ENCODE measurements at regions not wholly inside any gene's neighbourhood (a gene's known extent, or its start where the extent isn't known, plus 50 kb on each side); places are given as distances from the start of the nearest gene placed in this dataset.

DNA sequence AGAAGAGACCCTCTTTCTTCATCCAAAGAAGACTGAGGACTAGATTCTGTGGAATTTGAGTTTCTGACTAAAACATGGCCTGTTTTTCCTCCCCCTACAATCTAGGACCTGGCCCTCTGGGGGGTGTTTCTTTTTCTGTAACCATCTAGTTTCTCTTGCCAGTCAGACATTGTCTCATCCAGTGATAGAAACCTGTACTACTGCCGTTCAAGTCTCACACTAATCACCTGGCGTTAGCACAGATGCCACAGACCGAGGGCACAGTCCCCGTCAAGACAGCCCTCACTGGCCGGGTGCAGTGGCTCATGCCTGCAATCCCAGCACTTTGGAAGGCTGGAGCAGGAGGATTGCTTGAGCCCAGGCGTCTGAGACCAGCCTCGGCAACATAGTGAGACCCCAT is 126.9 kb upstream of the NDUFV2 start:
- H3K36me3 ChIP-seq (ENCODE audit: insufficient read depth, low read length): no peaks in the 10 kb centered on the region
- H3F3A ChIP-seq (ENCODE audit: low read depth): no peaks in the 10 kb centered on the region
- H3K9ac ChIP-seq (ENCODE audit: low read depth, low read length, poor library complexity, severe bottlenecking): no peak overlapping the region
- no peaks in the 10 kb centered on the region for H3K27me3 ChIP-seq (ENCODE audit: insufficient read depth, low read length, poor library complexity, severe bottlenecking)
- no peak overlapping the region for H3K4me3 ChIP-seq (ENCODE audit: low read length, poor library complexity, severe bottlenecking)
- TF ChIP-seq EZH2phosphoT487 (IDR thresholded peaks at IDR 0.05; ENCODE audit: borderline replicate concordance): no peak
- TF ChIP-seq, protein P1, sequence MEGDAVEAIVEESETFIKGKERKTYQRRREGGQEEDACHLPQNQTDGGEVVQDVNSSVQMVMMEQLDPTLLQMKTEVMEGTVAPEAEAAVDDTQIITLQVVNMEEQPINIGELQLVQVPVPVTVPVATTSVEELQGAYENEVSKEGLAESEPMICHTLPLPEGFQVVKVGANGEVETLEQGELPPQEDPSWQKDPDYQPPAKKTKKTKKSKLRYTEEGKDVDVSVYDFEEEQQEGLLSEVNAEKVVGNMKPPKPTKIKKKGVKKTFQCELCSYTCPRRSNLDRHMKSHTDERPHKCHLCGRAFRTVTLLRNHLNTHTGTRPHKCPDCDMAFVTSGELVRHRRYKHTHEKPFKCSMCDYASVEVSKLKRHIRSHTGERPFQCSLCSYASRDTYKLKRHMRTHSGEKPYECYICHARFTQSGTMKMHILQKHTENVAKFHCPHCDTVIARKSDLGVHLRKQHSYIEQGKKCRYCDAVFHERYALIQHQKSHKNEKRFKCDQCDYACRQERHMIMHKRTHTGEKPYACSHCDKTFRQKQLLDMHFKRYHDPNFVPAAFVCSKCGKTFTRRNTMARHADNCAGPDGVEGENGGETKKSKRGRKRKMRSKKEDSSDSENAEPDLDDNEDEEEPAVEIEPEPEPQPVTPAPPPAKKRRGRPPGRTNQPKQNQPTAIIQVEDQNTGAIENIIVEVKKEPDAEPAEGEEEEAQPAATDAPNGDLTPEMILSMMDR (conservative IDR thresholded peaks at IDR 0.05; ENCODE audit: low read length): no peak
- no peaks in the 10 kb centered on the region for H3K9me2 ChIP-seq (replicated peaks; ENCODE audit: low read depth, low read length)
- H3K79me2 ChIP-seq (ENCODE audit: insufficient read depth, low read length): no peaks in the 10 kb centered on the region
- H3K9me3 ChIP-seq (ENCODE audit: insufficient read depth, low read depth, low read length): no peaks in the 10 kb centered on the region
- no peaks in the 10 kb centered on the region for H4K20me1 ChIP-seq (ENCODE audit: insufficient read depth, low read length, poor library complexity, severe bottlenecking)
- H3K4me1 ChIP-seq (ENCODE audit: insufficient read depth, low read length, poor library complexity, severe bottlenecking): no peaks in the 10 kb centered on the region
- no peak overlapping the region for H3K4me2 ChIP-seq (ENCODE audit: low read depth, low read length, poor library complexity, severe bottlenecking)
- H2AFZ ChIP-seq (ENCODE audit: low read length): no peak overlapping the region

DNA sequence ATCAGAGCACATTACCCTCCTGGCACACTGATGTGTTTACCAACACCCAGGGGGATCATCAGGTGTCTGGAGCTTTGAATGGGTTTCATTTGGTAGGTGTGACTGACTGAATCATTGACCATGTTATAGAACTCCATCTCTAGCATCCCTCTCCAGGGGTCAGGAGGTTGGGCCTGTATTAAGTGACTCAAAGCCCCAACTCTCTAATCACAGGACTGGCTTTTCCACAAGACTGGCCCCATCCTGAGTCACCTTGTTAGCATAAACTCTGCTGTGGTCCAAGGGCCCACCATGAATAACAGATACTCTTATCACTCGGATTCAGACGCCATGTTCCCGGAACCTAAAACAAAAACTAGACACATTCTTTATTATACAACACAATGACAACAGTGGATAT is 125.9 kb upstream of the NDUFV2 start:
- Histone ChIP-seq H3K27me3 (ENCODE audit: insufficient read depth, low read length, poor library complexity, severe bottlenecking) (no peaks in the 10 kb centered on the region), H3K36me3 (ENCODE audit: insufficient read depth, low read length) (no peaks in the 10 kb centered on the region), H3K4me2 (ENCODE audit: low read depth, low read length, poor library complexity, severe bottlenecking) (no peak overlapping the region), H3K4me3 (ENCODE audit: low read length, poor library complexity, severe bottlenecking) (no peak overlapping the region), H3K9me2 (replicated peaks; ENCODE audit: low read depth, low read length) (no peaks in the 10 kb centered on the region), H3F3A (ENCODE audit: low read depth) (no peaks in the 10 kb centered on the region), H3K9ac (ENCODE audit: low read depth, low read length, poor library complexity, severe bottlenecking) (no peak overlapping the region), H3K4me1 (ENCODE audit: insufficient read depth, low read length, poor library complexity, severe bottlenecking) (no peaks in the 10 kb centered on the region), H3K79me2 (ENCODE audit: insufficient read depth, low read length) (no peaks in the 10 kb centered on the region), H3K9me3 (ENCODE audit: insufficient read depth, low read depth, low read length) (no peaks in the 10 kb centered on the region), H4K20me1 (ENCODE audit: insufficient read depth, low read length, poor library complexity, severe bottlenecking) (no peaks in the 10 kb centered on the region), H2AFZ (ENCODE audit: low read length) (no peak overlapping the region)
- no peak for TF ChIP-seq EZH2phosphoT487 (IDR thresholded peaks at IDR 0.05; ENCODE audit: borderline replicate concordance)
- TF ChIP-seq, protein P1 (conservative IDR thresholded peaks at IDR 0.05; ENCODE audit: low read length): no peak

DNA sequence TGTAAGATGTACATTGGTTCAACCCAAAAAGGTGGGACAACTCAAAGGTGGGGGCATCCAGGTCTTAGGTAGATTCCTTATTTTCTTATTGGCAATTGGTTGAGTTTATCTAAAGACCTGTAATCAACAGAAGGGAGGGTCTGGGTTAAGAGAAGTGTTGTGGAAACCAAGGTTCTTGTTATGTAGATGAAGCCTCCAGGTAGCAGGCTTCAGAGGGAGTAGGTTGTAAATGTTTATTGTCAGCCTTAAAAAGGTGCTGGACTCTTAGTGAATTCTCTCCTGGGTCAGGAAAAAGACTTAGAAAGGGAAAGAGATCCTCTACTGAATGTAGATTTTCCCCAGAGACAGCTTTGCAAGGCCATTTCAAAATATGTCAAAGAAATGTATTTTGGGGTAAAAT is 125.3 kb upstream of the NDUFV2 start:
- Histone ChIP-seq H3K4me2 (ENCODE audit: low read depth, low read length, poor library complexity, severe bottlenecking) (no peak overlapping the region), H3K27me3 (ENCODE audit: insufficient read depth, low read length, poor library complexity, severe bottlenecking) (no peaks in the 10 kb centered on the region), H3K36me3 (ENCODE audit: insufficient read depth, low read length) (no peaks in the 10 kb centered on the region), H3K4me1 (ENCODE audit: insufficient read depth, low read length, poor library complexity, severe bottlenecking) (no peaks in the 10 kb centered on the region), H4K20me1 (ENCODE audit: insufficient read depth, low read length, poor library complexity, severe bottlenecking) (no peaks in the 10 kb centered on the region), H3K79me2 (ENCODE audit: insufficient read depth, low read length) (no peaks in the 10 kb centered on the region), H2AFZ (ENCODE audit: low read length) (no peak overlapping the region), H3K9ac (ENCODE audit: low read depth, low read length, poor library complexity, severe bottlenecking) (no peak overlapping the region), H3K4me3 (ENCODE audit: low read length, poor library complexity, severe bottlenecking) (no peak overlapping the region), H3F3A (ENCODE audit: low read depth) (no peaks in the 10 kb centered on the region), H3K9me2 (replicated peaks; ENCODE audit: low read depth, low read length) (no peaks in the 10 kb centered on the region), H3K9me3 (ENCODE audit: insufficient read depth, low read depth, low read length) (no peaks in the 10 kb centered on the region)
- TF ChIP-seq EZH2phosphoT487 (IDR thresholded peaks at IDR 0.05; ENCODE audit: borderline replicate concordance): no peak
- TF ChIP-seq, protein P1 (conservative IDR thresholded peaks at IDR 0.05; ENCODE audit: low read length): no peak
